HG02623 (cell line): ENCODE measurements at regions not wholly inside any gene's neighbourhood (a gene's known extent, or its start where the extent isn't known, plus 50 kb on each side); places are given as distances from the start of the nearest gene placed in this dataset.

Experiments
- ATAC-seq: cut with Tn5 transposase; IDR thresholded peaks from one replicate; pipeline ENCODE4 v1.9.1; 2021; ENCODE audit warnings: moderate library complexity; ENCODE audit not compliant: unreplicated experiment

DNA sequence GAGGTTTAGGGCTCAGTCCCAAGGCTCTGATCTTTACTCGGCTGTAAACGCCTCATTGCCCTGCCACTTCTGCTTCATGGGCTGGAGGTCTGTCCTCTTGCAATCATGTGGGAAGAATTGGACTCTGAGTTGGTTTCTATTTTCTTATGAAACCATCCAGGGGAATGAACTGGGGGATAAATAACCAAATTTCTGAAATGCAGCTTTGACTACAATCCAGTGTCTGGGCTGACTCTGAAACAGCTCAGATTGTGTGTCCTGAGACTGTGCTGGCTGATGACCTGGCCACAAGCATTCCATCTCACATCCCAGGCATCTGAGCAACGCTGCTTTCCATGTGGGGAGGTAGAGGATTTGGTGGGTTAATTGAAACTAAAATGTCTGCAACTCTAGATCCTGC, 71.0 kb upstream of the GALNT15 start:
- no peak for ATAC-seq

DNA sequence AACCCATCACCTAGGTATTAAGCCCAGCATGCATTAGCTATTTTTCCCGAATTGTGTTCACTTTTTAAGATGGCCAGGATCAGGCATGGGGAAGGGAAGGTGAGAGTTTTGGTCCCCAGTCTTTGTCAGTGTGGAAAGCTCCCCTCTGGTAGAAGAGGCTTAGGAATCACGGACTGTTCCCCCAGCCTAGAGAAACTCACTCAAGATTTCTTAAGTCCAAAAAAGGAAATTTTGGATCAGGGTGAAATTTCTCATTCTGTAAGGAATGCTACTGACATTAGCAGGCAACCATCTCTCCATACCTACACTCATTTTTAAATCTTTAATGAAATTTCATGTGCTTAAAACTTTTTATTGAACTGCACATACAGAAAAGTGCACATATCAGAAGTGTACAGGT, 70.3 kb upstream of the GALNT15 start:
- ATAC-seq = no peak

- no peak for ATAC-seq
Observed at GRCh38 chr3:16106050-16106449, 68.4 kb upstream of the GALNT15 start.

- no peak for ATAC-seq
Observed at GRCh38 chr3:16108424-16108823, 66.1 kb upstream of the GALNT15 start.

DNA sequence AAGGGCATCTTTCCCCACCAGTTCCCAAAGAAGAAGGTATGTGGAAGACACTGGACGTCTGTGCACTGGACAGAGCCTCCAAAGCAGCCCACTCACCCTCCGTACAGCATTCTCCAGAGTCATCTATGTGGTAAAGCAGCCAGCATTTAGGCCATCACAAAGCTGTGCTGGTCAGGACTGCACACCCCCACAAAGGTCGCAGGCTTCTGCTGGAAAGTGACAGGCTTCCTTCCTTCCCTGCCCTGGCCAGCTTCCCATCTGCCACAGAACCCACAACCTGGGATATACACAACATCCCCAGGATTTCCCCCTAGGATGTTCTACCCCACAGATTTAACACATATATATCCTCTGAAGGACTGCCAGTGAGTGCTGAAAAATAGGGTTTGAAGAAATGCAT, 64.6 kb upstream of the GALNT15 start:
- ATAC-seq = no peak

- ATAC-seq = no peak
Observed at GRCh38 chr3:16112910-16113504, 61.5 kb upstream of the GALNT15 start.

- no peak for ATAC-seq
Observed at GRCh38 chr3:16113704-16114103, 60.8 kb upstream of the GALNT15 start.

DNA sequence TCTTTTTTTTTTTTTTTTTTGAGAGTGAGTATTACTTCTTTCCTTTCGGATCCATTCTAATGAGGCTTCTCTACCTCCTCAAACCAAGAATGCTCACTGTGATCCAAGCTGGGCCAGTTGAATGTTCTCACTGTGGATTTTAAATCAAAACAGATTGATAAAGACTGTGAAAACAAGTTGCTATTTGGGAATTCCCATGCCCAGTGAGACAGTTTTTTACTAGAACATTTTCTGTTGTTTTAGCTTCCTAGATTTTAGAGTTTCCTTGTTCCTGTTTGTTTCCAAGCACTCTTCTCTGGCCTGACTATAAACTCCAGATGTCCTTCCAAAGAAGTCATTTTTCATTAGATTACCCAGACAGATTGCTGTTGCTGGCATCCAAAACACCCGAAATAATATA, 60.1 kb upstream of the GALNT15 start:
- ATAC-seq = no peak

GRCh38 chr3:16114930-16115329, 59.5 kb upstream of the GALNT15 start:
- ATAC-seq = no peak

DNA sequence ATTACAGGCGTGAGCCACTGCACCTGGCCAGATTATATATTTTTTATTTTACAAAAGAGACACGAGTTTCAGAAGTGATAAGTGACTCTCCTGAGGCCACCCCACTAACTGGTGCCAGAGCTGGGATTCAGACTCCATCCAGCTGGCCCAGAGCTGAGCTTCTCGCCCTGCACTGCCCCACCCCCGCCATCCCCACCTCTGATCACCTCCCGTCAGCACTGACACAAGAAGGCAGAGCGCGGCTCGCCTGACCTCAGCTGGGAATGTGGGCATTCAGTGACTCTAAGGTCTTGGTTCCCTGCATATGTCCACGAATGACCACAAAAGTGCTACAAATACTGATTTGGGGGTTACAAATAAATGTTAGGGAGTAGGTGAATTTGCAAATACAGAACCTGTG, 56.1 kb upstream of the GALNT15 start:
- ATAC-seq = no peak

- no peak for ATAC-seq
Observed at GRCh38 chr3:16119887-16120286, 54.6 kb upstream of the GALNT15 start.

- no peak for ATAC-seq
Observed at GRCh38 chr3:16121391-16121790, 53.1 kb upstream of the GALNT15 start.

DNA sequence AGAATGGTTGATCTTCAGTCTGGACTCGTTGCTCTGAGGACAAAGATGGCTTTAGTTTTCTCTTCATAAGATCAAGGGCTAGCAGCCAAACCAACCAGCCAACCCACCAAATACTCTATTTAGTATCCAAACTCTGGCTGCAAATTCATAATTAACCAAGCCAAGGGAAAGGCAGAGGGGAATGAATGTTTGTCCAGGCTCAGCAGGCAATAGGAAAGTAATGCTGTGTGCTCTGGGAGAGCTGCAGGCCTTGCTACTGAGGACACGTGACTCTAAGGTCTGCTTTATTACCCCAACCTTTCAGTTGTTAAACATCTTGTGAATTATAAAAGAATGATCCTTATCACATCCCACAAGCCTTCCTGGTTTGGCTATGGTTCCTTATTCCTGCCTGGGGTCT, 52.3 kb upstream of the GALNT15 start:
- ATAC-seq = no peak

DNA sequence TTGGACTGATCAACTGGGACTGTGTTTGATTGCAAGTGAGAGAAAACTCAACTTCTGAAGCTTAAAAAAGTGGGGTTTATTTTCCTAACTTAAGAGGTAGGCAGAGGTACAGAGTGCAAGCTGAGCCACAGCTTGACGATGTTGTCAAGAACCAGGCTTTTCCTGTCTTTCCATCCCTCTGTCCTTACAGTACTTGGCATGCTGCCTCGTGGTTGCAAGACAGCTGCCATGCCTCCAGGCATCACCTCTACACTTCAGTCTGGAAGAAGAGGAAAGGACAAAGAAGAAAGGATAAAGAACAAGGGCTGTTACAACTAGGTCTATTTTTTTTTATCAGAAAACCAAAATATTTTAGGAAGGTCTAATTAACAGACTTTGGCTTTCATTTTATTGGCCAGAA, 51.8 kb upstream of the GALNT15 start:
- no peak for ATAC-seq

DNA sequence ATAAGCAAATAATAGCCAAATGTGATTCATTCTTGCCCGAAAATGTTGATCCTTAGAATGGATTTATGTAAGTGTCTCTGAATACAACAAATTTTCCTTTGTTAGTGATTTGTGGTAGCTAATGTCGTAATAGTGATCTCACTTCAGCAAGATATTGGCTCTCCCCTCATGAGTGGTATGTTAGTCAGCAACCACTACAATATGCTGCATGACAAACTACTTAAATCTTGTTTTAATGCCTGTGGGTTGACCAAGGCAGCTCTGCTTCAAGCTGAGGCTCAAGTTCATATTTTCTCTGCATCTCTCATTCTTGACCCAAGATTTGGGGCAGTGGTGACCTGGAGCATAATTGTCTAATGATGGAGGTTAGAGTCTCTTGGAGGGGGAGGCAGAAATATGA, 49.8 kb upstream of the GALNT15 start:
- no peak for ATAC-seq
